ENCODE measurements at regions not wholly inside any gene's neighbourhood (a gene's known extent, or its start where the extent isn't known, plus 50 kb on each side); places are given as distances from the start of the nearest gene placed in this dataset.

GRCh38 chr12:45102818-45103217 lies 51.9 kb upstream of the DBX2 start:
- TF ChIP-seq, protein P1, sequence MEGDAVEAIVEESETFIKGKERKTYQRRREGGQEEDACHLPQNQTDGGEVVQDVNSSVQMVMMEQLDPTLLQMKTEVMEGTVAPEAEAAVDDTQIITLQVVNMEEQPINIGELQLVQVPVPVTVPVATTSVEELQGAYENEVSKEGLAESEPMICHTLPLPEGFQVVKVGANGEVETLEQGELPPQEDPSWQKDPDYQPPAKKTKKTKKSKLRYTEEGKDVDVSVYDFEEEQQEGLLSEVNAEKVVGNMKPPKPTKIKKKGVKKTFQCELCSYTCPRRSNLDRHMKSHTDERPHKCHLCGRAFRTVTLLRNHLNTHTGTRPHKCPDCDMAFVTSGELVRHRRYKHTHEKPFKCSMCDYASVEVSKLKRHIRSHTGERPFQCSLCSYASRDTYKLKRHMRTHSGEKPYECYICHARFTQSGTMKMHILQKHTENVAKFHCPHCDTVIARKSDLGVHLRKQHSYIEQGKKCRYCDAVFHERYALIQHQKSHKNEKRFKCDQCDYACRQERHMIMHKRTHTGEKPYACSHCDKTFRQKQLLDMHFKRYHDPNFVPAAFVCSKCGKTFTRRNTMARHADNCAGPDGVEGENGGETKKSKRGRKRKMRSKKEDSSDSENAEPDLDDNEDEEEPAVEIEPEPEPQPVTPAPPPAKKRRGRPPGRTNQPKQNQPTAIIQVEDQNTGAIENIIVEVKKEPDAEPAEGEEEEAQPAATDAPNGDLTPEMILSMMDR (IDR thresholded peaks at IDR 0.05; ENCODE audit: insufficient read depth, low read depth, low read length, missing control alignments) = no peak
- H3K4me3 ChIP-seq (ENCODE audit: low read length) = no peak overlapping the region
- no peak for DNase-seq (ENCODE audit: low read depth)

DNA sequence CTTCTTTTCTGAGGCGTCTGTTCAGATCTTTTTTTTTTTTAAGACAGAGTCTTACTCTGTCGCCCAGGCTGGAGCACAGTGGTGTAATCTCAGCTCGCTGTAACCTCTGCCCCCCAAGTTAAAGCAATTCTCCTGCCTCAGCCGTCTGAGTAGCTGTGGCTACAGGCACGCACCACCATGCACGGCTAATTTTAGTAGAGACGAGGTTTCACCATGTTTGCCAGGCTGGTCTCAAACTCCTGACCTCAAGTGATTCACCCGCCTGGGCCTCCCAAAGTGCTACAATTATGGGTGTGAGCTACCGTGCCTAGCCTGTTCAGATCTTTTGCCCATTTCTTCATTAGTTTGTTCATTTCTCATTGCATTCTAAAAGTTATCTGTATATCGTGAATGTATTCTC lies 55.1 kb upstream of the DBX2 start:
- TF ChIP-seq, protein P1 (IDR thresholded peaks at IDR 0.05; ENCODE audit: insufficient read depth, low read depth, low read length, missing control alignments) = no peak
- no peak for DNase-seq (ENCODE audit: low read depth)
- no peak overlapping the region for H3K4me3 ChIP-seq (ENCODE audit: low read length)

DNA sequence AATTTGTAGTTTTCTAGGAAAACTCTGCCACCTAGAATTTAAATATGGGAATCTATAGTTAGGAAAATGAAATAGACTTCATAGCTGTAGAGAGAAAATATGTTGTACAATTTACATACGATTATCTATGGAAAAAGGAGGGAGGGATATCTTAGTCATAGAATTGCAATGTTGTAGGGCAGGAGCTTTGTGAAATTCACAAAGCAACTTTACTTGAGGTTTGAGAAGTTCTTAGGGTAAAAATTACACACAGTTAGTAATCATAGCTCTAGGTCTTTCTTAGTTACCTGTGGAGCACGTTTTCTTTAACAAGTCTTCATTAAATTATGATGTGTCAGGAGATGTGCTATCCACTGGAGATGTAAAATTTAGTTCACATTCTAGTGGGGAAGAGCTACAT lies 61.4 kb upstream of the DBX2 start:
- DNase-seq (ENCODE audit: low read depth) = peak; percentile 45
- H3K4me3 ChIP-seq (ENCODE audit: low read length) = no peak overlapping the region
- TF ChIP-seq, protein P1 (IDR thresholded peaks at IDR 0.05; ENCODE audit: insufficient read depth, low read depth, low read length, missing control alignments) = no peak

DNA sequence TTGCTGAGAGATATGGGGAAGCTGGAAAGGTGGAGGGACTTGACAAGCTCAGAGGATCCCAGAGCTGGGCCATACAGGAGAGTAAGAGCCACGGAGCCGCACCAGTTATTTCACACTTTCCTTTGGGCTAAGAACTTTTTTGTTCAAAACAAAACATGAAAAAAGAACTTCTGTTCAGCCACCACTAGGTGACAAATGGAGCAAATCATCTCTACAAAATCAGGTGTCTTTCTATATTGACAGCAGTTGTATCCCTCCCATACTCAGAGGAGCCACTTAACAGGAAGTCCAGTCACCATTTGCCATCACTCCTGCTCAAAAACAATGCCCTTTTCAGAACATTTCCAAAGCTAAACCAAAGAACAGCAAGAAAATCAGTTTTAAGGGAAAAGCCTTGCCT lies 70.3 kb upstream of the DBX2 start:
- DNase-seq (ENCODE audit: low read depth) = no peak
- H3K4me3 ChIP-seq (ENCODE audit: low read length) = no peak overlapping the region
- TF ChIP-seq, protein P1 (IDR thresholded peaks at IDR 0.05; ENCODE audit: insufficient read depth, low read depth, low read length, missing control alignments) = no peak

GRCh38 chr12:45122768-45123380 lies 72.0 kb upstream of the DBX2 start:
- peak; percentile 61 for DNase-seq (ENCODE audit: low read depth)
- TF ChIP-seq, protein P1 (IDR thresholded peaks at IDR 0.05; ENCODE audit: insufficient read depth, low read depth, low read length, missing control alignments) = peak; percentile 53
- no peak overlapping the region for H3K4me3 ChIP-seq (ENCODE audit: low read length)

DNA sequence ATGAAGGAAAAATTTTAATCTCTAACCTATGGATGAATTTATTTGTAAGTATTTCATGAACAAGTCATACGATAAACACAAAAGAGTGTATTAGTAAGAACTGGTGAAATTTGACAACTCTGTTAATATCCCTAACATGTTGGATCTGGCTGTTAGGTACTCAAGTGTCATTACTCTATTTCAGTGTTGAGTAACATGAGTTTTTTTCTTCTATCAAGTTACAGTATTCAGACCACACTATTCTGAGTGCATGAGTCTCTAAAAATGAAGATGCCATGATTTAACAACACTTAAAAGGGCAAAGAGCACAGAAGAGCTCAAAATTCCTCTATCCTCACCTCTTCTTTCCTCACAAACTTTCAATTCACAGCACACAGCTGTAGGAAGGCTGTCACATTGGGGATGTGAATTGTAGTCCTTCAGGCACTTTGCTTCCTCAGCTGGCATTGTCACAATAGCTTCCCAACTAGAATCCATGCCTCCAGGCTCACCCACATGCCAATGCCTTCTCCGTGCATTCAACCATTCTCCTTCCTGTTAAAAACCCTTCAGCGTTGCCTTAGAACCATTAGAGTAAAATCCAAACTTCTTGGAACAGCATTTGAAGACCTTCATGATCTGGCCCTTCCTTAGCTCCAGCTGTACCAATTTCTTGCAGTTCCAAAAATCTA lies 73.7 kb upstream of the DBX2 start:
- TF ChIP-seq, protein P1 (IDR thresholded peaks at IDR 0.05; ENCODE audit: insufficient read depth, low read depth, low read length, missing control alignments) = no peak
- no peak for DNase-seq (ENCODE audit: low read depth)
- H3K4me3 ChIP-seq (ENCODE audit: low read length) = no peak overlapping the region

GRCh38 chr12:45125997-45126396 lies 75.1 kb upstream of the DBX2 start:
- TF ChIP-seq, protein P1 (IDR thresholded peaks at IDR 0.05; ENCODE audit: insufficient read depth, low read depth, low read length, missing control alignments) = no peak
- DNase-seq (ENCODE audit: low read depth) = peak; percentile 90
- no peak overlapping the region for H3K4me3 ChIP-seq (ENCODE audit: low read length)

Measured in epithelial cell of esophagus (primary cell).